ENCODE measurements at regions not wholly inside any gene's neighbourhood (a gene's known extent, or its start where the extent isn't known, plus 50 kb on each side); places are given as distances from the start of the nearest gene placed in this dataset.
"Not testable (repeated sequence)": the region's sequence is repeated elsewhere in the genome, so short reads cannot be mapped to it uniquely, and the experiment has no call there.

- DNase-seq (ENCODE audit: low spot score), result no peak
These were observed 154.1 kb upstream of the CBLB start for GRCh38 chr3:106022913-106023312.

DNA sequence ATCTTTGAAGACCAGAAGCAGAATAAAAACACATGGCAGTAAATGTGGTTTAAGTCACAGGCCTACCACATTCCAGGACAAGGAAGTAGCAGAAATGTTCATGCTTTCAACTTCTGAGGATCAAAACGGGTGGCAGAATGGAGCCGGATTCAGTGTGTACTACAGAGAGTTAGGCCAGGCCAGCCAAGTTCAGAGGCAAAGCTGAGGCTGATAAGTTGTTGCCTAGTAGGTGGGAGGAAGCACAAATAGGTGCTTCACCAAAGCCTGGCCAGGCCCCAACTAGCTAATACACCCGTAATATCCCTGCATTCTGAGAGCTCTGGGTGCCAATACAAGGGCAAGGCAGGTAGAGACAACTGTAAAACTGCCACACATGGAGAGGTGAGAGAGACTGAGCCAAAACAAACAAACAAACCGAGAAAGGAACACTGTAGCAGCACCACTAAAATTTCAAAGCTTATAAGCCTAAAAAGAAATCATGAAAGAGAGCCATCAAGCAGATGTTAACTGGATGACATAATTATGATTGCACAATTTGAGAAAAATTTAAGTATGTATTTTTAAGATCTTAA lies 156.4 kb upstream of the CBLB start:
- no peak for DNase-seq (ENCODE audit: low spot score)

DNA sequence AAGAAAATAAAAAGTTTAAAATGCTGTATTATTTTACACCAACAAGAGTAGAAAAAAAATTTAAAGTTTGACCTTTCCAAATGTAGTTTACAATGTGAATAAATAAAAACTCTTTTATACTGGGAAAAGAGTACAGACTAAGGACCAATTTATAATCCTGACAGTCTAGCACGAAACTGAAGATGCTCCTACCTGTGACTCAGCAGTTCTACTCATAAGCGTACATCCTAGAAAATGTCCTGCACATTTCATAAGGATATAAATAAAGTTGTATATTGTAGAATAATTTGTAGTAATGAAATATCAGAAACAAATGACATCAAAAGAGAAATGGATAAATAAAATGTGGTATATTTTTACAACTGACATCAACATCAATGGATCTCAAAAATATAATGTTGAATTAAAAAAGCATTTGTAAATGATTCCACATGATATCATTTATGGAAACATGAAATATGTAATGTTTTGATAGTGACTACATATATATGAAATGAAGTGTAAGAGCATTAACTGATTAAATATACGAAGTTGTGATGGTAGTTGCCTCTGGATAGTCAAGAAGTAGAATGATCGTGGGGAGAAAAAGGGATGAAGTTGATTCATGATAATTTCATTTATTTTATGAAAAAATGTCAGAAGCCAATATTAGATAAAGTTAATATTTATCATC lies 161.3 kb upstream of the CBLB start:
- no peak for DNase-seq (ENCODE audit: low spot score)

DNA sequence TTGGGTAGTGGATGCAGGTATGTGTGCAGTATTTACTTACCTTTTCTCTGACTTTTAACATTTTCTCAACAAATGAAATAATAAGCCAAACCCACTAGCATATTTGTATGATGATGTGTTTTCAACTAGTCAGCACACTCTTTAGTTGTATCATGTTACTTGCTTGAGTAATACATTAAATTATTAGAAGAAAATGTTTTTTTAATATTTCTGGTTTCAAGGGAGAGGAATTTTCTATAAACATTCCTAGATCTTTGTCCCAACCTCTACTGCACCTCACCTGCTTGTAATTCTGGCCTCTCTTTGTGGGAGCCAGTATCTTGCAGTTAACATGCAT lies 161.8 kb upstream of the CBLB start:
- no peak for DNase-seq (ENCODE audit: low spot score)

- no peak for DNase-seq (ENCODE audit: low spot score)
These were observed 163.7 kb upstream of the CBLB start for GRCh38 chr3:106032479-106032878.

DNA sequence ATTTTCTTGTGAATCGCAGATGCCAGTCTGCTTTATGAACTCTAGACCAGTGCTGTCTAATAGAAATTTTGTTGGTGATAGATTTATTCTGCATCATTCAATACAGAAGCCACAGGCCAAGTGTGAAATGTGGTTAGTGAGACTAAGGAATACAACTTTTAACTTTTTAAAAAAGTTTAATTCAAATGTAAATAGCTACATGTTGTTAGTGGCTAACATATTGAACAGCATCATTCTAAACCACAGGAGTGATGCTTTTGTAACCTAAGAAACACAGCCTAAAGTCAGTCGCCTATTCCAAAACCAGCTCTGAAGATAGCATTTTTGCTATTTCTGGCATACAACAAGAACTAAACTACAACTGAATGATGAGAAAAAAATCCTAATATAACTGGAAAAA lies 164.8 kb upstream of the CBLB start:
- DNase-seq (ENCODE audit: low spot score), result no peak

DNA sequence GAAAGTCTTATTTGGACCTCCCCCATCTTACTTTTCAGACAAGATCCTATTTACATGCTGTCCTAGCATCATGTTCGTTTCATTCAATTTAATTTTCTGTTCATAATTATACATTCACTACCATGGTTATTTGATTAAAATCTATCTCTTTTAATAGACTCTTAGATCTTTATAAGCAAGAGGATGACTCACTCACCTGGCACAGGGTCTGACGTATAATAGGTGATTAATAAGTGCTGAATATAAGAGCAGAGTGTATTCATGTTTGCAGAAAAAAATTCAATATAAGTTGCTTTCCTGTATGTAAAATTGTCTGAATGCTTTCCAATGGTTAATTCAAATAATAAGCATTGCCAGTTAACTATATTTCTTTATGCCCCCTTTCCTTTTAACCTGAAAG lies 165.5 kb upstream of the CBLB start:
- no peak for DNase-seq (ENCODE audit: low spot score)

- no peak for DNase-seq (ENCODE audit: low spot score)
These were observed 166.8 kb upstream of the CBLB start for GRCh38 chr3:106035619-106036018.

GRCh38 chr3:106036696-106037095 lies 167.9 kb upstream of the CBLB start:
- DNase-seq (ENCODE audit: low spot score), result no peak

DNA sequence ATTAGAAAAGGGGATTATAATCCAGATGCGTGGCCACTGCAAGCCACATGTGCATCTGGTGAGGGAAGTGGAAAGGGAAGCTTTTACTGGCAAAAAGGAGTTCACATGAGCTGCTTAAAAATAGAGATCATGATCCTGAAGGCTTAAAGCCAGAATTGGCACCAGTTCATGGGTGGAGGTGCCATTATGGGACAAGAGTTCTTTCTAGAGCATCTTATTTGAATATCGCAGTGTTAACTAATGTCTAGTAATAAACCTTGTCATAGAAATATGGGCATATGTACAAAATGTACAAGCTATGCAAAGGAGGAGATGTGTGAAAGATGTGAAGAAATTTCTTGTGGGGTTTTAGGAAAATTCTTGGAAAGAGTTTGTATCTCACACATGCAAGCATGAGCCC lies 178.4 kb upstream of the CBLB start:
- no peak for DNase-seq (ENCODE audit: low spot score)

- no peak for DNase-seq (ENCODE audit: low spot score)
These were observed 180.2 kb upstream of the CBLB start for GRCh38 chr3:106048946-106049481.

GRCh38 chr3:106049821-106050220 lies 181.0 kb upstream of the CBLB start:
- DNase-seq (ENCODE audit: low spot score), result no peak

- DNase-seq (ENCODE audit: low spot score), result no peak
These were observed 188.1 kb upstream of the CBLB start for GRCh38 chr3:106056931-106057330.

DNA sequence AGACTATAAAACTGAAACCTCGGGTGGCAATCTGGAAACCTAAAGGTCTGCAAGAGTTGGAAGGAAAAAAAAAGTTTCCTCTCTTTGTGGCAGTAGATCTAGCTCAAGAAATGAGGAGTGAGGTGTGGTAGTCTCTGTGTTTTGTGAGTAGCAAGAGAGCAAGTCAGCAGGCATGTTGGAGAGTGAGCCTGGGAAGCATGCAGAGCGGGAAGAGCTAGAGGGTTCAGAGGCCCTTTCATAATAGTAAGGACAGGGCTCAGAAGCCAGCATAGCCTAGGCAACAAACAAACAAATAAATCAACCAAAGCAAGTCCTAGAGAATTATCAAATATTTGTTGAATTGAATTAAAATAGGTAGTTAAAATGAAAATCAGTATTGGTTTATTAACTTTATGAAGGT lies 189.7 kb upstream of the CBLB start:
- DNase-seq (ENCODE audit: low spot score), result no peak

DNA sequence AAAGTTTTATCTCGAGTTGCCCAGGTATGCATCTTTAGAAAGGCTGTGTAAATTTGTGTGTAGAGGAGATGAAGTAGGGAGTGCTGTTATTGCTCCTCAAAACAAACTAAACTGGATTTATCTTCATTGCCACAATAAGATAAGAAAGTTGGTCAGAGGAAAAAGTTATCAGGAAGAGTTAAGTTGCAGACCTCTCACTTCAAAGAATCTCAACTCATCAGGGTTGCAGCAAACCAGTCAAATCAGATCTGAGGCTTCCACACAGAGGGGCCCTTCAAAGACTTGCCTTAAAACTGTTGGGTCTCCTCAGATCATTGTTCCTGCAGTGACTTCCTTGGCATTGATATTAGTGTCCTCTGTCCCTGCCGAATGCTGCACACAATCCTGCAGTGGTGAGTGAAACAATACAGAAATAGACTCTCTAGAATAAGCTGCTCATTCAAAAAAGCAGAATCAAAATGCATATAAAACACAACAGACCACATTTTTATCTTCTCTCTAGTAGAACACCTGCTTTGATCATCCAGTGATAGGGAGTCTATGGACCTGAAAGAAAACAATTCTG lies 191.2 kb upstream of the CBLB start:
- no peak for DNase-seq (ENCODE audit: low spot score)

DNA sequence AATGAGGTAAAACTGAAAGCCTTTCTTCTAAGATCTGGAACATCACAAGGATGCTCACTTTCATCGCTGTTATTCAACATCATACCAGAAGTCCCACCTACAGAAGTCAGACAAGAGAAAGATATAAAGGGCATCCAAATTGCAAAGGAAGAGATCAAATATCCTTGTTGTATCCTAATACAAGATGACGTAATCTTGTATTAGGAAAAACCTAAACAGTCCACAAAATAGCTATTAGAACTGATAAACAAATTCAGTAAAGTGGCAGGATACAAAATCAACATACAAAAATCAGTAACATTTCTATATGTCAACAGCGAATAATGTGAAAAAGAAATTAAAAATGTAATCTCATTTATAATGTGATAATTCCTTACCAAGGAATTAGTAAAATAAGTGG lies 195.1 kb upstream of the CBLB start:
- no peak for DNase-seq (ENCODE audit: low spot score)

GRCh38 chr3:106065831-106066230 lies 197.0 kb upstream of the CBLB start:
- no peak for DNase-seq (ENCODE audit: low spot score)

GRCh38 chr3:106067711-106068110 lies 198.9 kb upstream of the CBLB start:
- DNase-seq (ENCODE audit: low spot score), result no peak

- no peak for DNase-seq (ENCODE audit: low spot score)
These were observed 199.6 kb upstream of the CBLB start for GRCh38 chr3:106068381-106068780.

DNA sequence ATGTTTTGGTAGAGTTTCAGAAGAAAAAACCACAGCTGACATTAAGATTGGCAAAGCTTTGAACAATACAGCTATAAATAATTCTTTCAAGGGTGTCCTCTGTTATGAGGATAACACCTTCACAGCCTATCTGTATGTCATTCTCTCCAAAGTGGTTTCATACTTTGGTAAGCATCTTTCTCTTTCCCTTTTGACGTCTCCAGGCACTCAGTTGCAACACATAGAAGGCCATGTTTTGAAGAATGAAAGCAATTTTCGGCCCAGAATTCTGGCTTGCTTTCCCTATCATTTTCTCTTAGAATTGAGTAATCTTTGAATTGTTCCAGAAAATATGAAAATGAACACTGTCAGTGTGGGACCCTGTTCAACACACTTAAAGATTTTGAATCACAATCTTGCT lies 200.0 kb upstream of the CBLB start:
- no peak for DNase-seq (ENCODE audit: low spot score)

- no peak for DNase-seq (ENCODE audit: low spot score)
These were observed 201.4 kb upstream of the CBLB start for GRCh38 chr3:106070187-106070586.

DNA sequence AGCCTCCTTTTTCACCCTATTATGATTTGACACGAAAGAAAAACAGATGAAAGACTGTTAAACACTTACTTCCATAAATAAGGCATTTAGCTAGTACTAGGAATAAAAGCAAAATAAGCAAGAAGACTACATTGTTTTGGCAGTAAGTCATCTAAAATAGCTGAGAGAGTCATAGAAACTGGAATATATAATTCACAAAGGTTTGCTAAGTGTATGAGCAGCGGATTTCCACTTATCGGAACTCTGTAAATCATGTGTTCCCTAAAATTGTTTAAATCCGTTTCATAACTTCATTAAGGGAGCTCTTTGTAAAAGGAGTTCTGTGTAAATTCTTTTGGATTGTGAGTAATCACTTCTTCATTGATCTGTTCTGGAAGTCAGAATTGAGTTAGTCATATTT lies 202.5 kb upstream of the CBLB start:
- DNase-seq (ENCODE audit: low spot score), result no peak

DNA sequence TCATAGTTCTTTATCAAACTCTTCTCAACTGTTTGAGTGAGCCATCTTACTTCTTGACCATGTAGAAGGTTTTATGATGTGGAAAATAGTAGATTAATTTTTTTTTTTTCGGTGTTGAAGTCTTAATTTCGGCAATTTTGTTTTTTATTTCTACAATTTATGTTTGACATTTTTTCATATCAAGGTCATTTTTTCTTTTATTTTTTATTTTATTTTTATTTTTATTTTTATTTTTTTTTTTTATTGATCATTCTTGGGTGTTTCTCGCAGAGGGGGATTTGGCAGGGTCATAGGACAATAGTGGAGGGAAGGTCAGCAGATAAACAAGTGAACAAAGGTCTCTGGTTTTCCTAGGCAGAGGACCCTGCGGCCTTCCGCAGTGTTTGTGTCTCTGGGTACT lies 203.8 kb upstream of the CBLB start:
- not testable (repeated sequence) for DNase-seq (ENCODE audit: low spot score)

- not testable (repeated sequence) for DNase-seq (ENCODE audit: low spot score)
These were observed 205.0 kb upstream of the CBLB start for GRCh38 chr3:106073806-106074205.
